Stimulated activated naive B cell treated with anti-CD40 and anti-IgM and Interleukin-4, amounts not matched to agents 10 μg/mL and 1 μg/mL and 100 μg/mL, for 72 hours (primary cell): ENCODE measurements at regions not wholly inside any gene's neighbourhood (a gene's known extent, or its start where the extent isn't known, plus 50 kb on each side); places are given as distances from the start of the nearest gene placed in this dataset.
"Not testable (repeated sequence)": the region's sequence is repeated elsewhere in the genome, so short reads cannot be mapped to it uniquely, and the experiment has no call there.

ENCODE experiments used
- ATAC-seq, 2 donors: fragments of 150-1000 bp; cut with Tn5 transposase; replicated peaks; 2 replicates each; pipeline ENCODE4 v1.10.0; 2021; ENCODE audit warnings: moderate library complexity in 1 of 2
- DNase-seq: peaks from one replicate; pipeline ENCODE4 v3.0.0; 2021
- H3K27ac Mint-ChIP-seq: one replicate; pipeline ENCODE4 v1.8.0; 2022; ENCODE audit warnings: mild to moderate bottlenecking, mixed read lengths
- H3K27me3 Mint-ChIP-seq, 2 donors: one replicate each; pipeline ENCODE4 v1.8.0; 2022; ENCODE audit warnings: mixed read lengths in 2 of 2
- H3K36me3 Mint-ChIP-seq, 2 donors: one replicate each; pipeline ENCODE4 v1.8.0; 2022; ENCODE audit warnings: mixed read lengths in 2 of 2, mild to moderate bottlenecking in 1 of 2
- H3K4me1 Mint-ChIP-seq, 2 donors: one replicate each; pipeline ENCODE4 v1.8.0; 2022; ENCODE audit warnings: mixed read lengths in 2 of 2, mild to moderate bottlenecking in 1 of 2
- H3K4me3 Mint-ChIP-seq, 2 donors: one replicate each; pipeline ENCODE4 v1.8.0; 2022; ENCODE audit warnings: mild to moderate bottlenecking in 2 of 2, mixed read lengths in 2 of 2, moderate library complexity in 1 of 2
- H3K9me3 Mint-ChIP-seq, 2 donors: one replicate each; pipeline ENCODE4 v1.8.0; 2022; ENCODE audit warnings: mixed read lengths in 2 of 2, mild to moderate bottlenecking in 1 of 2

GRCh38 chr13:19123502-19123901 lies 58.1 kb downstream of the TUBA3C start:
- Mint-ChIP-seq H3K4me1 (no peaks in the 10 kb centered on the region), H3K9me3 (peaks cover 10 to 14% of the 10 kb centered on the region in 2 donors), H3K27me3 (no peaks in the 10 kb centered on the region), H3K27ac (no peak overlapping the region), H3K36me3 (peaks cover 0 to 1% of the 10 kb centered on the region in 2 donors), H3K4me3 (no peak overlapping the region)
- DNase-seq, result no peak
- ATAC-seq, result no peak

DNA sequence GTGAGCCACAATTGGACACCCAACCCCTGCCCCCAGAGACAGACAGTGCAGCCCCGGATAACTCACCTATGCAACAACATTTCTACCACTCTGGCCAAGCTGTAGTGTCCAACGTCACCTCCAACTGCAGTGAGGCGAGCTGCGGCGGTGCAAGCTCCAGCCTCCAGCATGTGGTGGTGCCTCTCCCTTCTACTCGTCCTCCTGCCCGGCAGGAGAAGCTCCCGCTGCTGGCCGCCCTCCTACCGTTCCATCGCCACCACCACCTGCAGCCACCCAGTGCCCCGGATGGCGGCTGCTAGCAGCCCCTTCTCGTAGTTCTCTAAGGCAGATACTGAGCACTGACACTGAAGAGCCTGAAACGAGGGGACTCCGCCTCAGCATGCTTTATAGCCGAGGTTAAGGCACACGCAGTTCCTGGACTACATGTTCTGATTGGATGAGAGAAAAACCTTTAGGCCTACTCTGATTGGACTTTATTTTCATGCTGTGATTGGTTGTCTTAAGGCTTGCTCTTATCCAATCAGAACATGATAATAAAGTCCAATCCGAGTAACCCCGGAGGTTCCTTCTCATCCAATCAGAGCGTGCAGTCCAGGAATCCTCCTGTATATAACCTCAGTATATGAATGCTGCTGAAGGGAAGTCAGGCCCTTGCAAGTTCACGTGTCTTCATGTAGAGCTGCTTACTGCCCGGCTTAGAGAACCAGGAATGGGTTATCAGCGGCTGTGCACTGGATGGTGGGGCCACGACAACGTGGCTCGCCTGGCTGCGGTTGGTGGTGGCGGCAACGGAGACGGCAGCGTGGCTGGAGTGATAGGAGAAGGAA lies 63.5 kb downstream of the TUBA3C start:
- no peak overlapping the region for H3K27ac Mint-ChIP-seq
- DNase-seq (no peak), ATAC-seq (no peak)
- H3K4me3 Mint-ChIP-seq, result no peak overlapping the region
- no peaks in the 10 kb centered on the region for H3K27me3 Mint-ChIP-seq
- H3K9me3 Mint-ChIP-seq, result peaks cover 12 to 15% of the 10 kb centered on the region in 2 donors
- no peaks in the 10 kb centered on the region for H3K4me1 Mint-ChIP-seq
- H3K36me3 Mint-ChIP-seq, result no peaks in the 10 kb centered on the region

DNA sequence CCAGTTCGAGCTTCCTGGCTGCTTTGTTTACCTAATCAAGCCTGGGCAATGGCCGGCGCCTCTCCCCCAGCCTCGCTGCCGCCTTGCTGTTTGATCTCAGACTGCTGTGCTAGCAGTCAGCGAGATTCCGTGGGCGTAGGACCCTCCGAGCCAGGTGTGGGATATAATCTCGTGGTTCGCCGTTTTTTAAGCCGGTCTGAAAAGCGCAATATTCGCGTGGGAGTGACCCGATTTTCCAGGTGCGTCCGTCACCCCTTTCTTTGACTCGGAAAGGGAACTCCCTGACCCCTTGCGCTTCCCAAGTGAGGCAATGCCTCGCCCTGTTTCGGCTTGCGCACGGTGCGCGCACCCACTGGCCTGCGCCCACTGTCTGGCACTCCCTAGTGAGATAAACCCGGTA lies 72.4 kb downstream of the TUBA3C start:
- not testable (repeated sequence) for H3K27me3 Mint-ChIP-seq, H3K27ac Mint-ChIP-seq, H3K36me3 Mint-ChIP-seq, DNase-seq, H3K4me3 Mint-ChIP-seq, H3K9me3 Mint-ChIP-seq, H3K4me1 Mint-ChIP-seq, ATAC-seq

- Mint-ChIP-seq H3K36me3 (no peaks in the 10 kb centered on the region), H3K27me3 (no peaks in the 10 kb centered on the region), H3K9me3 (peaks cover 0 to 5% of the 10 kb centered on the region in 2 donors)
Measured at GRCh38 chr13:19103140-19103539, 78.5 kb downstream of the TUBA3C start.

GRCh38 chr13:19093369-19093768 lies 88.3 kb downstream of the TUBA3C start:
- no peaks in the 10 kb centered on the region for H3K4me1 Mint-ChIP-seq
- DNase-seq (no peak), ATAC-seq (no peak)
- H3K27me3 Mint-ChIP-seq, result no peaks in the 10 kb centered on the region
- no peak overlapping the region for H3K27ac Mint-ChIP-seq
- peaks cover 3 to 6% of the 10 kb centered on the region in 2 donors for H3K9me3 Mint-ChIP-seq
- H3K36me3 Mint-ChIP-seq, result no peaks in the 10 kb centered on the region
- no peak overlapping the region for H3K4me3 Mint-ChIP-seq

More at GRCh38 chr13:19103140-19103539, 78.5 kb downstream of the TUBA3C start:
- H3K27ac Mint-ChIP-seq, result no peak overlapping the region
- no peaks in the 10 kb centered on the region for H3K4me1 Mint-ChIP-seq
- DNase-seq (no peak), ATAC-seq (no peak)
- H3K4me3 Mint-ChIP-seq, result no peak overlapping the region

GRCh38 chr13:19090495-19090894 lies 91.1 kb downstream of the TUBA3C start:
- Mint-ChIP-seq H3K36me3 (no peaks in the 10 kb centered on the region), H3K4me1 (no peaks in the 10 kb centered on the region), H3K27me3 (no peaks in the 10 kb centered on the region), H3K9me3 (peaks cover 4 to 12% of the 10 kb centered on the region in 2 donors), H3K27ac (no peak overlapping the region), H3K4me3 (no peak overlapping the region)
- DNase-seq (no peak), ATAC-seq (no peak)

GRCh38 chr13:19089315-19089714 lies 92.3 kb downstream of the TUBA3C start:
- H3K36me3 Mint-ChIP-seq, result no peaks in the 10 kb centered on the region
- peaks cover 6 to 13% of the 10 kb centered on the region in 2 donors for H3K9me3 Mint-ChIP-seq
- H3K27me3 Mint-ChIP-seq, result no peaks in the 10 kb centered on the region
- DNase-seq, result no peak
- no peak overlapping the region for H3K27ac Mint-ChIP-seq
- no peaks in the 10 kb centered on the region for H3K4me1 Mint-ChIP-seq
- no peak overlapping the region for H3K4me3 Mint-ChIP-seq
- peak in 1 of 2 donors; percentile 50 for ATAC-seq

- no peak for DNase-seq
- Mint-ChIP-seq H3K27ac (no peak overlapping the region), H3K27me3 (no peaks in the 10 kb centered on the region), H3K36me3 (no peaks in the 10 kb centered on the region), H3K4me1 (no peaks in the 10 kb centered on the region), H3K4me3 (no peak overlapping the region), H3K9me3 (peaks cover 6 to 13% of the 10 kb centered on the region in 2 donors)
- ATAC-seq, result no peak
Measured at GRCh38 chr13:19088416-19088815, 93.2 kb downstream of the TUBA3C start.

DNA sequence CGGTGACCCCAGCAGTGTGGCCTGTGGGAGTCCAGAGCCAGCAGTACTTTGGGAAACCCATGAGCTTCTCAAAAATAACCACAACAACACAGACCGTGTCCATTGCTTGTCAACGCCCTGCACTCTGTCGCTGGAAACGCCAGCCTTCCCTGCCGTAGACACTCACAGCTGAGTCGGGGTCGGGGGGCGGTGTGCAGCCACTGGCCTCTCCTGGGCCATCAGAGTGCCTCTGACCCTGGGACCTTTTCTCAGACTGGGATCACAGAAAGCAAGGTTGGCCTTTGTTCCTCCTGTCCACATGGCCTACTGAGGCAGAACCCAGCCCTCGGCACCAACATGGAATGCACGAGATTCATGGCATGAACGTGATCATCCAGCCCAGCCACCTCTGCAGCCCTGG lies 95.7 kb downstream of the TUBA3C start:
- no peaks in the 10 kb centered on the region for H3K36me3 Mint-ChIP-seq
- no peak for DNase-seq
- H3K4me3 Mint-ChIP-seq, result no peak overlapping the region
- no peak overlapping the region for H3K27ac Mint-ChIP-seq
- H3K9me3 Mint-ChIP-seq, result peaks cover 8 to 13% of the 10 kb centered on the region in 2 donors
- no peaks in the 10 kb centered on the region for H3K27me3 Mint-ChIP-seq
- no peak for ATAC-seq
- H3K4me1 Mint-ChIP-seq, result no peaks in the 10 kb centered on the region

DNA sequence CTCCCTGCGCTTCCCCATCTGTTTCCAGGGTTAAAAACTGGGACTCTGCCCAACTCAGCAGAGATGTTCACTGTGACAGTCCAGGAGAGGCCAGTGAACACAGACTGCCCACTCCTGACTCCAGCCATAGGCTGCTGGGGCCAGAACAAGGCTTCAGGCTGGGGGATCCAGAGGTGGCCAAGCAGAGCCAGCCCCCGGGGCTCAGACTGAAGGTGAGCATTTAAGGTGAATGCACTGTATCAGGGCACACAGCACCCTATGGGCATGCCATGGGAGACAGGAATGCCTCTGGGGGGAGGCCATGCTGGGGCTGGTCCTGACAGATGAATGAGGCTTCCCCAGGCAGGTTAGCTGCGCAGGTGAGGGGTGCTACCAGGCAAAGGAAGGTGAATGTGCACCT lies 96.4 kb downstream of the TUBA3C start:
- Mint-ChIP-seq H3K9me3 (peaks cover 11 to 13% of the 10 kb centered on the region in 2 donors), H3K27me3 (no peaks in the 10 kb centered on the region), H3K4me1 (no peaks in the 10 kb centered on the region), H3K27ac (no peak overlapping the region), H3K36me3 (no peaks in the 10 kb centered on the region), H3K4me3 (no peak overlapping the region)
- ATAC-seq (no peak), DNase-seq (no peak)

- Mint-ChIP-seq H3K27ac (no peak overlapping the region), H3K4me1 (no peaks in the 10 kb centered on the region), H3K36me3 (no peaks in the 10 kb centered on the region), H3K9me3 (peaks cover 14 to 18% of the 10 kb centered on the region in 2 donors), H3K27me3 (no peaks in the 10 kb centered on the region), H3K4me3 (no peak overlapping the region)
- DNase-seq, result no peak
- ATAC-seq, result no peak
Measured at GRCh38 chr13:19083340-19083739, 98.3 kb downstream of the TUBA3C start.

- H3K27me3 Mint-ChIP-seq, result no peaks in the 10 kb centered on the region
- ATAC-seq, result no peak
- H3K27ac Mint-ChIP-seq, result no peak overlapping the region
- H3K4me3 Mint-ChIP-seq, result no peak overlapping the region
- no peaks in the 10 kb centered on the region for H3K36me3 Mint-ChIP-seq
- H3K9me3 Mint-ChIP-seq, result peaks cover 9 to 11% of the 10 kb centered on the region in 2 donors
- no peak for DNase-seq
- H3K4me1 Mint-ChIP-seq, result no peaks in the 10 kb centered on the region
Measured at GRCh38 chr13:19075418-19075817, 106.2 kb downstream of the TUBA3C start.

DNA sequence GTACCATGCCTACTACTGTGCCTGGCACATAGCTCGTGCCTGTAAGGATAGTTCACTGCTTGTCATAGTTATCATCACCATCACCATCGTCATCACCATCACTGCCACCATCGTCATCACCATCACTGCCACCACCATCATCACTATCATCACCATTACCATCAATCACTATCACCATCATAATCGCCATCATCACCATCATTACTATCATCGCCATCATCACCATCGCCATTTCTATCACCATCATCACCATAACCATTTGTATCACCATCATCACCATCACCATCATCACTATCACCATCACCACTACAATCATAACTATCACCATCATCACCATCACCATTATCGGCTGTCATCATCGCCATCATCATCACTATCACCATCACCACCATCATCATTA lies 107.1 kb downstream of the TUBA3C start:
- Mint-ChIP-seq H3K27ac (no peak overlapping the region), H3K4me1 (no peaks in the 10 kb centered on the region), H3K9me3 (peaks cover 9 to 11% of the 10 kb centered on the region in 2 donors), H3K36me3 (no peaks in the 10 kb centered on the region), H3K4me3 (no peak overlapping the region), H3K27me3 (no peaks in the 10 kb centered on the region)
- DNase-seq, result no peak
- no peak for ATAC-seq

DNA sequence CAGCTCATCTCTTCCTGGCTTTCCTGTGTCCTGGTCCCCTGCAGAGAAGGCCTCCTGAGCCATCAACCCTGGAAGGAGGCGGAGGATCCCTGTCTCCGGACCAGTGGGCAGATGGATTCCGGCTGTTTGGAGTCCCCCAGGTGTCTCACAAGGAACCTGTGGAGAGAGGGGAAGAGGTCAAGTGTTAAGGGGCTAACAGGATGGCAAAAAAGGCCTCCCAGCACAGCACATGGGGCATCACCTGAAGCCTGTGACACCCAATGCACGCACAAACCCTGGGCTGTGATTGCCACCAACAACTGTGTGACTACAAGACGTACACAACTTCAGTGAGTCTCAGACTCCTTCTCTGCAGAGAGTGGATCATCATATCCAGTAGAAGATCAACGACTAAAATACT lies 107.5 kb downstream of the TUBA3C start:
- H3K27me3 Mint-ChIP-seq, H3K4me1 Mint-ChIP-seq, H3K27ac Mint-ChIP-seq, H3K9me3 Mint-ChIP-seq, H3K36me3 Mint-ChIP-seq, DNase-seq, H3K4me3 Mint-ChIP-seq, ATAC-seq: not testable (repeated sequence)

DNA sequence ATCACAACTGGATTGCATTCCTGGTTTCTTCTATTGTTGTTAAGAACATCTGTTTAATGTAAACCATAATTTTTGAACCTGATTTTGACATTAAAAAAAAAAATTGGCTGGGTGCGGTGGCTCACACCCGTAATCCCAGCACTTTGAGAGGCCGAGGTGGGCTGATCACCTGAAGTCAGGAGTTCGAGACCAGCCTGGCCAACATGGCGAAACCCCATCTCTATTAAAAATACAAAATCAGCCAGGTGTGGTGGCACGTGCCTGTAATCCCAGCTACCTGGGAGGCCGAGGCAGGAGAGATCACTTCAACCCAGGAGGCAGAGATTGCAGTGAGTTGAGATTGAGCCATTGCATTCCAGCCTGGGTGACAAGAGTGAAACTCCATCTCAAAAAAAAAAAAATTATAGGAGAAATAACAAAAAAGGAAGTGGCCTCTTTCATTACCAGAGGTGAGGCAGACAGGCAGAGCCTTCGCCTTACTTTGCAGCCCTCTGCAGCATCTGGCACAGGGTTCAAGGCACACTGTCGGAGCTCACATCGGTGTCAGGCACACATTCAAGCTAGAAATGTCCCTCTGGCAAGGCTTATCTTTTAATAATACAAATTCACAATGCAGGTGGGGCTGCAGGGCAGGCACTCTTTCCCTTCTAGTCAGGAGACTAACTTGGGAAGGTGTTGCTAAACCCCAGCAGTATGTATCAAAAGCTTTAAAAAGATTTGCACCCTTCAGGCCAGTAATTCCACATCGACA lies 108.5 kb downstream of the TUBA3C start:
- not testable (repeated sequence) for DNase-seq, ATAC-seq, H3K4me3 Mint-ChIP-seq, H3K9me3 Mint-ChIP-seq, H3K4me1 Mint-ChIP-seq, H3K27ac Mint-ChIP-seq, H3K27me3 Mint-ChIP-seq, H3K36me3 Mint-ChIP-seq
